ENCODE measurements at regions not wholly inside any gene's neighbourhood (a gene's known extent, or its start where the extent isn't known, plus 50 kb on each side); places are given as distances from the start of the nearest gene placed in this dataset.

GRCh38 chr17:31608659-31609254 is 217.3 kb downstream of the RAB11FIP4 start:
- no peaks in the 10 kb centered on the region for H3K4me1 ChIP-seq (ENCODE audit: control insufficient read depth, insufficient read depth, low read length)
- H3K9me3 ChIP-seq (ENCODE audit: control insufficient read depth, insufficient read depth, low read depth, low read length) = no peaks in the 10 kb centered on the region
- no peak overlapping the region for H3K4me3 ChIP-seq (ENCODE audit: low read depth, low read length)
- no peak for TF ChIP-seq EGR2 (tag by site-specific recombination; IDR thresholded peaks at IDR 0.05; ENCODE audit: low read depth)
- no peak for TF ChIP-seq ZNF777 (tag by site-specific recombination; IDR thresholded peaks at IDR 0.05; ENCODE audit: borderline replicate concordance)
- no peak for TF ChIP-seq ZNF610 (tag by site-specific recombination; IDR thresholded peaks at IDR 0.05; ENCODE audit: borderline replicate concordance)
- no peak for TF ChIP-seq SP2 (tag by site-specific recombination; IDR thresholded peaks at IDR 0.05)
- TF ChIP-seq ZNF677 (tag by site-specific recombination; IDR thresholded peaks at IDR 0.05) = no peak
- no peak for TF ChIP-seq ZIC2 (tag by site-specific recombination; IDR thresholded peaks at IDR 0.05)
- no peak for TF ChIP-seq ZNF221 (tag by site-specific recombination; IDR thresholded peaks at IDR 0.05; ENCODE audit: borderline replicate concordance)
- TF ChIP-seq ZNF266 (tag by site-specific recombination; IDR thresholded peaks at IDR 0.05; ENCODE audit: low read depth) = no peak
- no peak for TF ChIP-seq ZNF423 (tag by site-specific recombination; IDR thresholded peaks at IDR 0.05)
- TF ChIP-seq RBAK (tag by site-specific recombination; IDR thresholded peaks at IDR 0.05) = no peak
- H3K36me3 ChIP-seq (ENCODE audit: control insufficient read depth in 2 of 2, insufficient read depth in 1 of 2, low read length in 2 of 2) = no peaks in the 10 kb centered on the region
- CTCF ChIA-PET = no interaction called here
- H3K27ac ChIP-seq (ENCODE audit: extremely low read depth, low read depth, low read length) = no peak overlapping the region
- POLR2A ChIA-PET = no interaction called here

GRCh38 chr17:31605761-31606160 is 214.3 kb downstream of the RAB11FIP4 start:
- POLR2A ChIA-PET = no interaction called here
- no peaks in the 10 kb centered on the region for H3K9me3 ChIP-seq (ENCODE audit: control insufficient read depth, insufficient read depth, low read depth, low read length)
- TF ChIP-seq ZFP37 (tag by site-specific recombination; IDR thresholded peaks at IDR 0.05) (no peak), ZNF274 (IDR thresholded peaks at IDR 0.05; ENCODE audit: low read length) (no peak), ZNF274 (tag by site-specific recombination; IDR thresholded peaks at IDR 0.05; ENCODE audit: borderline replicate concordance) (no peak), ZNF394 (tag by site-specific recombination; IDR thresholded peaks at IDR 0.05; ENCODE audit: borderline replicate concordance) (no peak)
- no peaks in the 10 kb centered on the region for H3K36me3 ChIP-seq (ENCODE audit: control insufficient read depth in 2 of 2, insufficient read depth in 1 of 2, low read length in 2 of 2)
- H3K27ac ChIP-seq (ENCODE audit: extremely low read depth, low read depth, low read length) = no peak overlapping the region
- CTCF ChIA-PET = no interaction called here
- no peak overlapping the region for H3K4me3 ChIP-seq (ENCODE audit: low read depth, low read length)
- H3K4me1 ChIP-seq (ENCODE audit: control insufficient read depth, insufficient read depth, low read length) = no peaks in the 10 kb centered on the region

GRCh38 chr17:31604936-31605335 is 213.5 kb downstream of the RAB11FIP4 start:
- ChIA-PET CTCF (no interaction called here), POLR2A (no interaction called here)
- Histone ChIP-seq H3K36me3 (ENCODE audit: control insufficient read depth in 2 of 2, insufficient read depth in 1 of 2, low read length in 2 of 2) (no peaks in the 10 kb centered on the region), H3K4me3 (ENCODE audit: low read depth, low read length) (no peak overlapping the region), H3K4me1 (ENCODE audit: control insufficient read depth, insufficient read depth, low read length) (no peaks in the 10 kb centered on the region), H3K27ac (ENCODE audit: extremely low read depth, low read depth, low read length) (no peak overlapping the region), H3K9me3 (ENCODE audit: control insufficient read depth, insufficient read depth, low read depth, low read length) (no peaks in the 10 kb centered on the region)
- TF ChIP-seq ZNF248 (tag by site-specific recombination; IDR thresholded peaks at IDR 0.05) (no peak), ZNF132 (tag by site-specific recombination; IDR thresholded peaks at IDR 0.05; ENCODE audit: borderline replicate concordance) (no peak), ZNF843 (tag by site-specific recombination; IDR thresholded peaks at IDR 0.05) (no peak), ZNF174 (tag by site-specific recombination; IDR thresholded peaks at IDR 0.05) (no peak), ZNF501 (tag by site-specific recombination; IDR thresholded peaks at IDR 0.05) (no peak), ZNF146 (tag by site-specific recombination; IDR thresholded peaks at IDR 0.05) (no peak), ZNF473 (tag by site-specific recombination; IDR thresholded peaks at IDR 0.05) (no peak), ZNF571 (tag by site-specific recombination; IDR thresholded peaks at IDR 0.05) (no peak), ZNF585B (tag by site-specific recombination; IDR thresholded peaks at IDR 0.05) (no peak), ZNF155 (tag by site-specific recombination; IDR thresholded peaks at IDR 0.05) (no peak), ZNF280D (tag by site-specific recombination; IDR thresholded peaks at IDR 0.05) (no peak), ZNF670 (tag by site-specific recombination; IDR thresholded peaks at IDR 0.05; ENCODE audit: low read depth) (no peak), KLF7 (tag by site-specific recombination; IDR thresholded peaks at IDR 0.05; ENCODE audit: borderline replicate concordance) (no peak), ZNF394 (tag by site-specific recombination; IDR thresholded peaks at IDR 0.05; ENCODE audit: borderline replicate concordance) (no peak), IKZF3 (tag by site-specific recombination; IDR thresholded peaks at IDR 0.05) (no peak), ZNF658 (tag by site-specific recombination; IDR thresholded peaks at IDR 0.05) (no peak)
- TF ChIP-seq, protein P1, sequence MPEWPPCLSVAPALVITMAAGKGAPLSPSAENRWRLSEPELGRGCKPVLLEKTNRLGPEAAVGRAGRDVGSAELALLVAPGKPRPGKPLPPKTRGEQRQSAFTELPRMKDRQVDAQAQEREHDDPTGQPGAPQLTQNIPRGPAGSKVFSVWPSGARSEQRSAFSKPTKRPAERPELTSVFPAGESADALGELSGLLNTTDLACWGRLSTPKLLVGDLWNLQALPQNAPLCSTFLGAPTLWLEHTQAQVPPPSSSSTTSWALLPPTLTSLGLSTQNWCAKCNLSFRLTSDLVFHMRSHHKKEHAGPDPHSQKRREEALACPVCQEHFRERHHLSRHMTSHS (tag by site-specific recombination; IDR thresholded peaks at IDR 0.05) = no peak

All from HEK293 (cell line).